OCI-LY7 (cell line): ENCODE measurements at regions not wholly inside any gene's neighbourhood (a gene's known extent, or its start where the extent isn't known, plus 50 kb on each side); places are given as distances from the start of the nearest gene placed in this dataset.

Experiments
- CTCF ChIP-seq: fragments of 200-600 bp; sonication (generic); conservative IDR thresholded peaks from 2 replicates; pipeline ENCODE4 v1.5.1; 2014; ENCODE audit warnings: mild to moderate bottlenecking, antibody characterized with exemption, low read length, moderate library complexity, mixed read lengths
- EZH2phosphoT487 ChIP-seq: fragments of 200-600 bp; sonication (generic); IDR thresholded peaks from 2 replicates; pipeline ENCODE4 v1.6.1; 2018; ENCODE audit warnings: low read depth, borderline replicate concordance, mild to moderate bottlenecking, mixed run types, antibody characterized with exemption, low read length, moderate library complexity, mixed read lengths

GRCh38 chr11:110979696-110980095 is 265.8 kb upstream of the POU2AF2 start:
- no peak for TF ChIP-seq CTCF
- no peak for TF ChIP-seq EZH2phosphoT487
